ENCODE measurements at regions not wholly inside any gene's neighbourhood (a gene's known extent, or its start where the extent isn't known, plus 50 kb on each side); places are given as distances from the start of the nearest gene placed in this dataset.

- TF ChIP-seq CTCF (tag by site-specific recombination; IDR thresholded peaks at IDR 0.05) (no peak), ZNF16 (tag by site-specific recombination; IDR thresholded peaks at IDR 0.05; ENCODE audit: low read depth) (no peak)
Measured at GRCh38 chr9:108680946-108681345, 174.8 kb downstream of the ACTL7B start.
